Cardiac septum (tissue), 1 donor: ENCODE measurements at regions not wholly inside any gene's neighbourhood (a gene's known extent, or its start where the extent isn't known, plus 50 kb on each side); places are given as distances from the start of the nearest gene placed in this dataset.

Experiments used
- DNase-seq: peaks from one replicate; pipeline ENCODE4 v3.0.0-alpha.2; 2020; ENCODE audit warnings: low spot score
- intact Hi-C: fragments of 100-400 bp; cut with DNase I; formaldehyde crosslinking; loops from one replicate; pipeline ENCODE4 v1.14.0; 2022
- donor health status: DM: no; HTN: no; CAD: no.

DNA sequence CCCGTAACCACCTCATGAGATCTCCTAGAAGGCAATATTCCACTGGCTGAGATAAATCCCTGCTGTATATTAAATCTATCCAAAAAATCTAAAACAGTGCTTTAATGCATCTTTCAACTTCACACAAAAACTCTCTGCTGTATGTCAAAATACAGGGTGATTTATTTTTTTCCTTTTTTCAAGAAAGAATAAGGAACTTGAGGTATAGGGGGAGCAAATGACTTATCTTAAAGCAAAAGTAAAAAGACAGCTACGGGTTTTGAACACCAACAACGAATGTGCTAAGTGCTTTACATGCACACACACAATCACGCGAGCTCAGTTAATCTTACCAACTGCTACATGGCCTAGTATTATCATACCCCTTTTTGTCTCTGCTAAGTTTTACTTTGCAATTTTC is 168.9 kb upstream of the PHF14 start:
- no peak for DNase-seq
- intact Hi-C loops: no loop called here

DNA sequence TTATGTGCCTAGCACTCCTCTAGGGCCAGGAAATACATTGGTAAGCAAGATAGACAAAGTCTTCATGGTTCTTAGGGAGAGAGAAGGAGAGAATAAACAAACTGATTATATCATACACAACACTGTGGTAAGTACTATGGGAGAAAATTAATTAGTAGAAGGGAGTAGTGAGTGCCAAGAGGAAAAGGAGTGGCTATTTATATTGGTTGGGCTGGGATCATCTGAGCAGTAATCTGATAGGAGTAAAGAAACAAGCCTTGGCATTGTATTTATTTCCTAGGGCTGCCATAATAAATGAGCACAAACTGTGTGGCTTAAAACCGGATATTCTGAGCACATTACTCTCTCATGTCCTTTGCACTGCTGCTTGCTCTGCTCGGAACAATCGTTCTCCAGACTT is 158.1 kb upstream of the PHF14 start:
- intact Hi-C loops: no loop called here
- DNase-seq: no peak

DNA sequence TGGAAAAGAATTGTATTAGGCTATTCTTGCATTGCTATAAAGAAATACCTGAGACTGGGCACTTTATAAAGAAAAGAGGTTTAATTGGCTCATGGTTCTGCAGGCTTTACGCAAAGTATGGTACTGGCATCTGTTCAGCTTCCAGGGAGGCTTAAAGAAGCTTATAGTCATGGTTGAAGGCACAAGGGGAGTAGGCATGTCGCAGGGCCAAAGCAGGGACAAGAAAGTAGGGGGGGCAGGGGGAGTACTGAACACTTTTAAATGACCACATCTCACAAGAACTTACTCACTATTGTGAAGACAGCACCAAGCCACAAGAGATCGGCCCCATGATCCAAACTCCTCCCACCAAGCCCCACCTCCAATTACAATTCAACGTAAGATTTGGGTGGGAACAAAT is 152.5 kb upstream of the PHF14 start:
- intact Hi-C loops: no loop called here
- DNase-seq: no peak

DNA sequence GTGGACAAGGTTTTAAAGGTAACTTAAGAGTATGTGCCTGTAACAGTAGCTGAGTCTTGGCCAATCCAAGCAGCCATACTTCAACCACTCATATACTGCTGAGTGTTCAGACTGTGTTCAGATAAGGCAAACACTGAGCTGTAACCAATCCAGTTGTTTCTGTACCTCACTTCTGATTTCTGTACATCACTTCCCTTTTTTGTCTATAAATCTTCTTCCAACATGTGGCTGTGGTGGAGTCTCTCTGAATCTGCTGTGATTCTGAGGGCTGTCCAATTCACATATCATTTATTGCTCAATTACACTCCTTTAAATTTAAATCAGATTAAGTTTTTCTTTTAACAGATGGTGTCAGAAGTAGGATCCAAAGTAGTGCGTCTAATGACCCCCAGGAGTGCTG is 149.5 kb upstream of the PHF14 start:
- intact Hi-C loops: no loop called here
- DNase-seq: no peak

DNA sequence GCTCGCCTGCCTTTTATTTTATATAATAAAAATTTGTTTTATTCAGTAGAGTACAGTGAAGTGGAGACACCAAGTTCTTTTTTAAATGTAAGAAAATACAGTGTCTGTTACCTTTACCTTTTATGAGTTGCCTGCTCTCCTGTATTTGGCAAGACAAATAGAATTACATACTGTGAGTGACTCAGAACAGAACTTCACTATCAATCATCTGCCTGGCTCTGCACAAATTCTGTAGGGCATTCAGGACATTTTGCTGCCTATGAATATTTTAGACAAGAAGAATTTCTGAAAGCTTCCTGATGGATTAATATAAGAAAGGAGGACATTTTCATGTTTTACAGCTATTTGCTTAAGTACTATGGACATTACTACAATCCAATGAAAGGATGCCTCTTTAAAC is 135.4 kb upstream of the PHF14 start:
- DNase-seq: no peak
- intact Hi-C loops: no loop called here

DNA sequence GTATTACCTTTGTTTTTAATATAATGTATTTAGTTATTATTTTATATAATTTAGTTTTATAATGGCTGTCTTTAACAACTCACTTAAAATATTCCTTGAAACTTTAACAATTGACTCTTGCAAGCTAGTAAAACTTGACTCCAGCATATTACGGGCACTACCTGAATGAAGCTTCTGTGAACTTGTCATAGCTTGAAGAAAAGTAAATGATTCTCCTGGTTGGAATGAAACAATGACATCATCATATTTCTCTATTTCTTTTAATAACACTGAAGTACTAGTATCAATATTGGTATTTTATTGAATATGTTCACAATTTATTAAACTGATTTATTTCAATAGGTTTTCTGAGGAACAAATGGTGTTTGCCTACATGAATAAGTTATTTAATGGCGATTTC is 128.4 kb upstream of the PHF14 start:
- no peak for DNase-seq
- intact Hi-C loops: no loop called here

DNA sequence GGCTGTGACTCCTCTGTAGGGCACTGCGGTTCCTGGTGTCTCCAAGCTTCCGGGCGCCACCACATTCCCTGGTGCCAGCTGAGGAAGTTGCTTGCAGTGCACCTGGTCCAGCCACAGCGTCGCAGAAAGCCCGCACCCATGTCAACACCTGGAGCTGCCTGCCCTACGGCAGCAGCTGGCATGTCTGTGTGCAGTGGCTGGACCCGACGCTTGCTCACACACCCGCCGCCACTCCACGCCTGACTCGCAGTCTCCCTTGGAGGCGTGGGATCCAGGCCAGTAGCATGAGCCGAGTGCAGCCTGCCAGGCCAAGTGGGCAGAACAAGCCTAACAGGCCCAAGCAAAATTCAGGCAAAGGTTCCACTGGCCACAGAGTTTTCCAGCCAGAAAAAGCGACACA is 118.1 kb upstream of the PHF14 start:
- DNase-seq: no peak
- intact Hi-C loops: no loop called here

DNA sequence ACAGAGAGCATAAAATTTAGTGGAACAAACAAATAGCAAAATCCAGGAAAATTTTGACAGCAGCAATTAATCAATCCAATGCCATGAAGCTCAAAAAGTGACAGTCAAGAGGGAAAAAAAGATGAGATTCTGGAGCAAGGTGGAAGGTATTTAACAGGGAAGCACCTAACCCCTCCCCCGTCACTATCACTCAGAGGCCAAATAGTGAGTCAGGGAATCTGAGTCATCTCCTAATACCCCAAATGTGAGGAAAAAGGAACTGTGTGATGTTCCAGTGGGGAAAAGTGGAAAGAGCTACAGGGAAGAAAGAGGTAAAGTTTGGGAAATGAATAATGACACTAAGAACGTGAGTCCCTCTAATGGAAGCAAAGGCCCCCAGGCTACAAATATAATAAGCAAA is 113.2 kb upstream of the PHF14 start:
- no peak for DNase-seq
- intact Hi-C loops: no loop called here

DNA sequence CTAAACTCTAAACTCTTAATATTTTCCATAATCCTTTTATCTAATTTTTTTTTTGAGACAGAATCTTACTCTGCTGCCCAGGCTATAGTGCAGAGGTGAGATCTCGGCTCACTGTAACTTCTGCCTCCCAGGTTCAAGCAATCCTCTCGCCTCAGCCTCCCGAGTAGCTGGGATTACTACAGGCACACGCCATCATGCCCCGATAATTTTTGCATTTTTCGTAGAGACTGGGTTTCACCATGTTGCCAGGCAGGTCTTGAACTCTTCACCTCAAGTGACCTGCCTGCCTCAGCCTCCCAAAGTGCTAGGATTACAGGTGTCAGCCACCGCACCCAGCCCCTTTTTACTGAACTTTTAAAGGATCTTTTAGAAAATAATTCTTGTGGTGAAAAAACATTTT is 110.2 kb upstream of the PHF14 start:
- intact Hi-C loops: no loop called here
- no peak for DNase-seq

DNA sequence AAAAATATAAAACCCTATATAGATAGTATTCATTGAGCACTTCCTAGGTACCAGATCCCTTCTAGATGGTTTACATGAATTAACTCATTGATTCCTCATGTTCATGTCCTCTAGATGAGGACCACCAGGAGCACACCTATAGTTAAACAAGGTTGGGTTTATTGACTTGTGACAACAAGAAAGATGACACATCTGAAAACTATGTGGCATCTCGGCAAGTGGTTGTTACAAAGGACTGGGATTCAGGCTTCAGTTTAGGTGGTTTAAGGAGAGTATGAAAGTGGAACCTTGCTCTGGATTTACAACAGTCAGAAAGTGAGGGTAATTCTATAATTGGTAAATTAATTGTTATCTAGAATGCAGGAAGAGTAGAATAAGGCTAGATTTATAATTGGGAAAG is 99.0 kb upstream of the PHF14 start:
- intact Hi-C loops: no loop called here
- no peak for DNase-seq

DNA sequence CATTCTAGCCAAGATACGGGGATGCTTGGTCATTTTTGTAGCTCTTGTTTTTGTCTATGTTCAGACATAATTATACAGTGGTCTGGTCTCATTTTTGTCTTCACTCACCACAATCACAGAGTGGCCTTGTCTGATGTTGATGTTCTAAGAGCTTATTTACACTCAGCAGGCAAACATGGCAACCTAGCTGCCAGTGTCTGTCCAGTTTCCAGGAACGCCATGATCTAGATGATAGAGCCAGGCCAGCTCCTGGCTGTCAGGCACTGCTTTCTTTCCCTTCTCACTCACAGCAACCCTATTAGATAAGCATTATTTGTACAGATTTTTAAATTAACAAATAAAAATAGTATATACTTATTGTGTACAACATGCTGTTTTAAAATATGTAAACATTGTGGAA is 98.6 kb upstream of the PHF14 start:
- intact Hi-C loops: no loop called here
- no peak for DNase-seq

DNA sequence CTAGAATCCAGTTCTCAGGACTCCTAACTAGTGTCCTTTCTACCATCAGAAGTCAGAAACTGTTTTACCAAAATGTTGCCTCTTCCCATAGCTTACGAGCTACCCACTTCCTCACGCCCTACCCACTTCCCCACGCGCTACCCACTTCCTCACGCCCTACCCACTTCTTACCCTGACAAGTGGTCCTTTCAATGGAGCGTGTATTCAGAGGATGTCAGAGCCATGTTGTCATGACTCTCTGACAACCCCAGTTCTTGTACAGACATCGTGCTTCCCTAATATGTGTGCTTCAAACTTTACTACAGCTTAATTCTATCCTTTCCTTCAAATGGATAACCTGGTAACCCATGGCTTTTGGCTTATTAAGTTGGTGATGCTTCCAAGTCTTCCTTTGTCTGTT is 84.8 kb upstream of the PHF14 start:
- intact Hi-C loops: no loop called here
- DNase-seq: no peak

DNA sequence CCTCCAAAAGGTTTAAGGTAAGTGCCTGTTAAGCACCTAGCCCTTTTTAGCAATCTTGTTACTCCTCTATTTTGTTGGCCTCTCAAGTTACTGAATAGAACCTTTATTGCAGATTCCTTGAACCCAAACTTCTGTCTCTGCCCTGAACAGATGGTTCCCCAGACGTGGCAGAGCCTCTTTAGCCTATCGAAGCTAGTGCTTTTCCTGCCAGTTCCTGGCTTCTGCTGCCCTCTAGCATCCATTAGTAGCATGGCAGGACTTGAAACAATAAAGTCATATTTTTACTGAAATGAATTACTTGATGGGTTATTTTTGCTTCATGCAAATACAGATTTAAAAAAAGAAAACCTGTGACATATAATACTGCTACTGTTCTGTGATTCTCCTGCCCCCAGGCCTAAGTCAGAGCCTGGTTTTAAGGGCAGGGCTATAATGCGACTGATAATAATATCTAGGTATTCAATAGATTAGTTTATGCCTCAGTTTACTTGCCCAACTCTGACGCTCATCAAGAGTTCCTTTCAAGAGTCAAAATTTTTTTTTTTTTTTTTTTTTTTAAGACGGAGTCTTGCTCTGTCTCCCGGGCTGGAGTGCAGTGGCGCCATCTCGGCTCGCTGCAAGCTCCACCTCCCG is 84.3 kb upstream of the PHF14 start:
- no peak for DNase-seq
- intact Hi-C loops: no loop called here

DNA sequence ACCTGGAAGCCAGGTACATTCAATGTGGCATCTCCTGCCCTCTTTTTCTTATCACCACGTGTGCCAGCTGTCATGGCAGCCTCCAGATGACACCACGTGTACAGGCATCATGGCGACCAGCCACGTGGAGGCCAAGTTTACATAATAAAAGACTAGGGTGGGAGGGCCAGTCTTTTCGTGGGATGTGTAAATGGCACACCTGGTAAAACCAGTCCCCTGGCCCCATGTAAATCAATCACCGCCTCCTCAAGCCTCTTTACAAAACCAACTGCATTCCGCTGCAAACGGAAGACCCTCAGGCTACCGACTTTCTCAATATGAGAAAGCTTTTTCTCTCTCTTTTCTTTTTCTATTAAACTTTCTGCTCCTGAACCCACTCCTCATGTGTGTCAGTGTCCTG is 65.1 kb upstream of the PHF14 start:
- no peak for DNase-seq
- intact Hi-C loops: no loop called here

DNA sequence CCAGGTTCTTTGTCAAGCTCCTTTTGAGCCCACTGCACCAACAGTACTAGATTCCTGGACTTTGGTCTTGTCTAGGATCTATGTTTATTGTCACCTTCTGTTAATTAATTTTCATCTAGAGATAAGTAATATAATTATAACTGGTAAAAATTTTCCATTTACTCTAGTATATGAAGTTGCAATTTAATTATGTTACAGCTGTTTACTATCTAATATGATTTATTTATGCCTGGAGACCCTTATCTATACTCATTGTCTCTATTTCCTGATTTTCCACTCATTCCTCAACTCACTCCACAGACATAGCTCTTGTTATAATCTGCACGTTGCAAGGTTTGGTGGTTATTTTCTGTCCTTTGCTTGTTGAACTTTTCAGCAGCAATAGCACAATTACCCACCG is 63.2 kb upstream of the PHF14 start:
- intact Hi-C loops: no loop called here
- no peak for DNase-seq

DNA sequence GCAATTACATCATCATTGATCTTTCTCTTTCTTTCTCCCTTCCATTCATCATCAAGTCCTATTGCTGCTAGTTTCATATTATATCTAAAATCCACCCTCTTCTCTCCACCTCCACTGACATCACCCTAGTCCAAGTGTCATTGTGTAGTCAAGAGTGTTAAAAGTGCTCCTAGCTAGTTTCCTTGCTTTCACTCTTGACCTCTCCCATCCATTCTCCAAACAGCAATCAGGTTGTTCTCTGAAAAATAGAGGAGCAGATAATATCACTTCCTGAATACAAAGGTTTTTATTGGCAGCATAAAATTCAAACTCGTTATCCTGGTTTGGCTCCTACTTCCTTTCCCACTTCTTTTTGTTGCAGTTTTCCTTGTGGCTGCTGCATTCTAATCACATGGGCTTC is 61.6 kb upstream of the PHF14 start:
- no peak for DNase-seq
- intact Hi-C loops: no loop called here

DNA sequence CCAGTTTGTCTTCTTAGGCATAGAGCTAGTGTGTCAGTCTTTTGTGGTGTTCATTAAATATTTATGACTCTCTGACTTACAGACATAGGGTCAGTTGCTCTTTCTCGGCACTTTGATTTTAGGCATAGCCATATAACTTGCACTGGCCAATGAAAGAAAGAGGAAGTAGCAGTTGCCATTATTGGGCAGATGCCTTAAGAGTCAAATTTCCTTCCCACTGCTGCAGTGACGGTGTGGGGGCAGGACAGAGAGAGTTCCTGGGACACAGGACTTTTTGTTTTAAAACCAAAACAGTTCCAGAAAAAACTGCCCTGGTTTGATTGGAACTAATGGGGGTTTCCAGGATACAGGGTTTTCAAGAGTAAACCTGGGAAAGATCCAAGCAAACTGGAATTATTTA is 60.2 kb upstream of the PHF14 start:
- intact Hi-C loops: no loop called here
- no peak for DNase-seq

DNA sequence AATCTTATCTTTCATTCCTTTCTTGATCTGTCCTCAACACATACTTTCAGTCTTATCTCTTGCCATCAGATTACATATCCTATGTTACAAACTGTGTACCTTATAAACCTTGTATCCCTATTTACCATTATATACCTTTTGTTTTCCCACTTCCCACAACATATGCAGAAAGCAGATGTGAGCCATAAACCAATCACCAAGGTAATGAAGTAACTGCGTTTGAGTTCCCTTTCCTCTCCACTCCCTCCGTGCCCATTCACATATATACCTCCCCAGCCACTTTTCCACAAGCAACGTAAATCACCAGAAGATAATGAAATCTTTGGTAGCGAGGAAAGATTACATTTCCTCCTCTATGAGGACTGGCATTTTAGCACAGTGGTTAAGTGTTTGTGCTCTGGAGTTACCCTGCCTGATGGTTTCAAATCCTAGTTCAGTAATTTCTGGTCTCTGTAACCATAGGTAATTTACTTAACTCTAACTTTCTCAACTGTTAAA is 55.5 kb upstream of the PHF14 start:
- intact Hi-C loops: no loop called here
- DNase-seq: no peak

DNA sequence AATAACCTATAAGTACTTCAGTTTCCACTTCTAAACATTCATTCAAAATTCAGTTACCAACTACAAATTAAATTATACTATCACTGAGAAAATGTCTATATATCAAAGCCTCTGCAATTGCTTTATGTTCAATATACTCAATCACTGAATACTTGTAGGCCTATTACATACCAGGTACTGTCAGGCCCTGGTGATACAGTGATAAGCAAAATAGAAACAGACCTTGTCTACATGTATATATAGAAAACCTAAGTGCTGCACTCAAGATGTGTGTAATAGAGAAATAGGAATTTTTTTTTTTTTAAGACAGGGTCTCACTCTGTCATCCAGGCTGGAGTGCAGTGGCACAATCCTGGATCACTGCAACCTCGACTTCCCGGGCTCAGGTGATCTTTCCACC is 53.7 kb upstream of the PHF14 start:
- DNase-seq: no peak

More for the DNA sequence above, 53.7 kb upstream of the PHF14 start:
- intact Hi-C loops: no loop called here
